HG03039 (cell line): ENCODE measurements at regions not wholly inside any gene's neighbourhood (a gene's known extent, or its start where the extent isn't known, plus 50 kb on each side); places are given as distances from the start of the nearest gene placed in this dataset.

Experiments used
- ATAC-seq: cut with Tn5 transposase; IDR thresholded peaks from one replicate; pipeline ENCODE4 v1.9.1; 2021; ENCODE audit warnings: mild to moderate bottlenecking, moderate library complexity; ENCODE audit not compliant: unreplicated experiment

GRCh38 chr6:18748314-18748713 is 361.2 kb downstream of the RNF144B start:
- ATAC-seq: no peak

- no peak for ATAC-seq
Observed at GRCh38 chr6:18752278-18753068, 365.3 kb downstream of the RNF144B start.

GRCh38 chr6:18753076-18753475 is 365.9 kb downstream of the RNF144B start:
- ATAC-seq: no peak

GRCh38 chr6:18763086-18763485 is 375.9 kb downstream of the RNF144B start:
- ATAC-seq: no peak

- ATAC-seq: no peak
Observed at GRCh38 chr6:18784794-18785193, 397.6 kb downstream of the RNF144B start.

GRCh38 chr6:18785810-18786490 is 398.8 kb downstream of the RNF144B start:
- no peak for ATAC-seq

GRCh38 chr6:18792866-18793265 is 405.7 kb downstream of the RNF144B start:
- no peak for ATAC-seq

GRCh38 chr6:18795726-18796125 is 408.6 kb downstream of the RNF144B start:
- ATAC-seq: no peak

GRCh38 chr6:18820725-18821124 is 433.6 kb downstream of the RNF144B start:
- ATAC-seq: no peak

GRCh38 chr6:18823782-18824386 is 436.7 kb downstream of the RNF144B start:
- ATAC-seq: no peak

GRCh38 chr6:18829272-18829870 is 442.2 kb downstream of the RNF144B start:
- no peak for ATAC-seq

GRCh38 chr6:18835976-18836375 is 448.8 kb downstream of the RNF144B start:
- ATAC-seq: no peak

- no peak for ATAC-seq
Observed at GRCh38 chr6:18837013-18837412, 449.9 kb downstream of the RNF144B start.

GRCh38 chr6:18842534-18842933 is 455.4 kb downstream of the RNF144B start:
- no peak for ATAC-seq

GRCh38 chr6:18845896-18846295 is 458.7 kb downstream of the RNF144B start:
- ATAC-seq: no peak

GRCh38 chr6:18846327-18846726 is 459.2 kb downstream of the RNF144B start:
- no peak for ATAC-seq

GRCh38 chr6:18861204-18861603 is 474.1 kb downstream of the RNF144B start:
- ATAC-seq: no peak

- no peak for ATAC-seq
Observed at GRCh38 chr6:18883268-18883667, 496.1 kb downstream of the RNF144B start.

- no peak for ATAC-seq
Observed at GRCh38 chr6:18883851-18884250, 496.7 kb downstream of the RNF144B start.

GRCh38 chr6:18893540-18894269 is 506.6 kb downstream of the RNF144B start:
- ATAC-seq: no peak

- no peak for ATAC-seq
Observed at GRCh38 chr6:18897350-18897749, 510.2 kb downstream of the RNF144B start.
